ENCODE measurements at regions not wholly inside any gene's neighbourhood (a gene's known extent, or its start where the extent isn't known, plus 50 kb on each side); places are given as distances from the start of the nearest gene placed in this dataset.

GRCh38 chr6:141267420-141267819 lies 865.3 kb upstream of the GJE1 start:
- no peak overlapping the region for H3K27ac Mint-ChIP-seq (ENCODE audit: unreplicated experiment)
- no peaks in the 10 kb centered on the region for H3K4me1 ChIP-seq (ENCODE audit: insufficient read depth, low read length)
- H3K9me3 ChIP-seq (ENCODE audit: insufficient read depth, low read depth, low read length): no peaks in the 10 kb centered on the region
- H3K27me3 ChIP-seq (ENCODE audit: insufficient read depth, low read length): no peaks in the 10 kb centered on the region
- H3K36me3 Mint-ChIP-seq (ENCODE audit: low read depth, unreplicated experiment): no peaks in the 10 kb centered on the region
- no peaks in the 10 kb centered on the region for H3K27me3 Mint-ChIP-seq (ENCODE audit: low read depth, unreplicated experiment)
- no peaks in the 10 kb centered on the region for H3K4me1 Mint-ChIP-seq (ENCODE audit: low read depth, unreplicated experiment)
- no peak overlapping the region for H3K4me3 ChIP-seq (ENCODE audit: insufficient read depth, low read depth, low read length)
- no peak overlapping the region for H3K4me3 Mint-ChIP-seq (ENCODE audit: unreplicated experiment)
- no peak overlapping the region for H3K4me2 ChIP-seq (ENCODE audit: low read length)
- H2AFZ ChIP-seq (ENCODE audit: low read depth, low read length): no peak overlapping the region
- H4K20me1 ChIP-seq (ENCODE audit: insufficient read depth, low read length): no peaks in the 10 kb centered on the region
- FAIRE-seq (no peak), DNase-seq (ENCODE audit: low read depth) (no peak)
- no peak overlapping the region for H3K9ac ChIP-seq (ENCODE audit: low read length)
- H3K27ac ChIP-seq (ENCODE audit: low read depth, low read length): no peak overlapping the region
- H3K36me3 ChIP-seq (ENCODE audit: insufficient read depth, low read length): no peaks in the 10 kb centered on the region
- H3K9me3 Mint-ChIP-seq (ENCODE audit: unreplicated experiment): no peaks in the 10 kb centered on the region
- TF ChIP-seq CTCF (IDR thresholded peaks at IDR 0.05; ENCODE audit: insufficient read depth, low read depth, low read length): no peak
- H3K79me2 ChIP-seq (ENCODE audit: insufficient read depth, low read length): no peaks in the 10 kb centered on the region

GRCh38 chr6:141265756-141266623 lies 866.7 kb upstream of the GJE1 start:
- H3K79me2 ChIP-seq (ENCODE audit: insufficient read depth, low read length): no peaks in the 10 kb centered on the region
- peak overlapping the region; percentile 36 for H3K27ac ChIP-seq (ENCODE audit: low read depth, low read length)
- peak overlapping the region; percentile 71 for H2AFZ ChIP-seq (ENCODE audit: low read depth, low read length)
- H3K4me3 Mint-ChIP-seq (ENCODE audit: unreplicated experiment): no peak overlapping the region
- H3K9ac ChIP-seq (ENCODE audit: low read length): peak overlapping the region; percentile 73
- peak overlapping the region; percentile 83 for H3K4me2 ChIP-seq (ENCODE audit: low read length)
- H3K4me1 ChIP-seq (ENCODE audit: insufficient read depth, low read length): no peaks in the 10 kb centered on the region
- no peaks in the 10 kb centered on the region for H3K9me3 ChIP-seq (ENCODE audit: insufficient read depth, low read depth, low read length)
- DNase-seq (ENCODE audit: low read depth): peak; percentile 14
- no peaks in the 10 kb centered on the region for H3K4me1 Mint-ChIP-seq (ENCODE audit: low read depth, unreplicated experiment)
- H3K27ac Mint-ChIP-seq (ENCODE audit: unreplicated experiment): no peak overlapping the region
- TF ChIP-seq EZH2 (IDR thresholded peaks at IDR 0.05; ENCODE audit: insufficient read depth, low read length) (no peak), CTCF (IDR thresholded peaks at IDR 0.05; ENCODE audit: insufficient read depth, low read depth, low read length) (no peak)
- H3K9me3 Mint-ChIP-seq (ENCODE audit: unreplicated experiment): no peaks in the 10 kb centered on the region
- no peaks in the 10 kb centered on the region for H3K27me3 ChIP-seq (ENCODE audit: insufficient read depth, low read length)
- no peak for FAIRE-seq
- peak overlapping the region; percentile 52 for H3K4me3 ChIP-seq (ENCODE audit: insufficient read depth, low read depth, low read length)
- no peaks in the 10 kb centered on the region for H3K36me3 ChIP-seq (ENCODE audit: insufficient read depth, low read length)
- no peaks in the 10 kb centered on the region for H4K20me1 ChIP-seq (ENCODE audit: insufficient read depth, low read length)
- H3K27me3 Mint-ChIP-seq (ENCODE audit: low read depth, unreplicated experiment): no peaks in the 10 kb centered on the region
- no peaks in the 10 kb centered on the region for H3K36me3 Mint-ChIP-seq (ENCODE audit: low read depth, unreplicated experiment)

- Histone ChIP-seq H3K79me2 (ENCODE audit: insufficient read depth, low read length) (no peaks in the 10 kb centered on the region), H3K4me3 (ENCODE audit: insufficient read depth, low read depth, low read length) (no peak overlapping the region), H3K4me2 (ENCODE audit: low read length) (no peak overlapping the region), H4K20me1 (ENCODE audit: insufficient read depth, low read length) (no peaks in the 10 kb centered on the region), H3K27me3 (ENCODE audit: insufficient read depth, low read length) (no peaks in the 10 kb centered on the region), H3K4me1 (ENCODE audit: insufficient read depth, low read length) (no peaks in the 10 kb centered on the region), H2AFZ (ENCODE audit: low read depth, low read length) (no peak overlapping the region), H3K9ac (ENCODE audit: low read length) (no peak overlapping the region), H3K9me3 (ENCODE audit: insufficient read depth, low read depth, low read length) (no peaks in the 10 kb centered on the region), H3K27ac (ENCODE audit: low read depth, low read length) (no peak overlapping the region), H3K36me3 (ENCODE audit: insufficient read depth, low read length) (no peaks in the 10 kb centered on the region)
- H3K9me3 Mint-ChIP-seq (ENCODE audit: unreplicated experiment): no peaks in the 10 kb centered on the region
- TF ChIP-seq CTCF (IDR thresholded peaks at IDR 0.05; ENCODE audit: insufficient read depth, low read depth, low read length) (no peak), EZH2 (IDR thresholded peaks at IDR 0.05; ENCODE audit: insufficient read depth, low read length) (no peak)
- no peak overlapping the region for H3K27ac Mint-ChIP-seq (ENCODE audit: unreplicated experiment)
- H3K36me3 Mint-ChIP-seq (ENCODE audit: low read depth, unreplicated experiment): no peaks in the 10 kb centered on the region
- H3K27me3 Mint-ChIP-seq (ENCODE audit: low read depth, unreplicated experiment): no peaks in the 10 kb centered on the region
- no peaks in the 10 kb centered on the region for H3K4me1 Mint-ChIP-seq (ENCODE audit: low read depth, unreplicated experiment)
- no peak overlapping the region for H3K4me3 Mint-ChIP-seq (ENCODE audit: unreplicated experiment)
- peak; percentile 5 for FAIRE-seq
- peak; percentile 6 for DNase-seq (ENCODE audit: low read depth)
Observed at GRCh38 chr6:141264101-141264500, 868.6 kb upstream of the GJE1 start.
